HG02938 (cell line): ENCODE measurements at regions not wholly inside any gene's neighbourhood (a gene's known extent, or its start where the extent isn't known, plus 50 kb on each side); places are given as distances from the start of the nearest gene placed in this dataset.

Experiments
- ATAC-seq: cut with Tn5 transposase; IDR thresholded peaks from one replicate; pipeline ENCODE4 v1.9.1; 2021; ENCODE audit warnings: mild to moderate bottlenecking, moderate library complexity; ENCODE audit not compliant: unreplicated experiment

DNA sequence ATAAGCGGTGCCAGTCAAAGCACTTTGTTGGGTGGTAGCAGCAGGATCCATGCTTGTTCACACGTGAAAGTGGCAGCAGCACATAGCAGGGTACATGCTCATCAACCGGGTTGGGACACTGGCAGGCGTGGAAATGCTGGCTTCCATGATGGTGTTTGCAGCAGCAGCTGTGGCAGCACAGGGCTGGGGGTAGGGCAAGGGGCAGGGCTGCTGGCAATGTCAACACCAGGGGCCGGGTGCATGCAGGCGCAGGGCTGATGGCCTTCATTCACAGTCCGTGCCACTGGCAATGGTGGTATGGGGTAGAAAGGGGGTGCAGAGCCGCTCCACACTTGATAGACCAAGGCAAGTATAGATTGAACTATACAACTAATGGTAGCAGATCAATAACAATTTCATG, 374.7 kb upstream of the FAM241A start:
- no peak for ATAC-seq

DNA sequence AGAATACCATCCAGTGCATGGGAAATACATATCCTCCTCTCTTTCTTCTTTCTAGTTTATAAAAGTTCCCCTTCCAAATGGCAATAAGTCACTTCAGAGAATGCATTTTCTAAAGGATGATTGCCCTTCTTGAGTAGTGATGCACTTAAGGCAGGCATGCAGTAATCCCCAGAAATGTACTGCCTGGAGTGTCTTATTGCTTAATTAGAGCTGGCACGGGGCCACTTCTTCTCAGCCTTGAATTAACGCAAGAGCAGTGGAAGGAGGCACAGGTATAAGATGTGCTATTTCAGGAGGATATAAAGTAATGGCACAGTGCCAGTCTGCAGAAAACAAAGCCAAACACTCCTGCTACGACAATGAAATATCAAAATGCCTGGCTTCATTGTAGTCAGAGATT, 371.4 kb upstream of the FAM241A start:
- no peak for ATAC-seq

DNA sequence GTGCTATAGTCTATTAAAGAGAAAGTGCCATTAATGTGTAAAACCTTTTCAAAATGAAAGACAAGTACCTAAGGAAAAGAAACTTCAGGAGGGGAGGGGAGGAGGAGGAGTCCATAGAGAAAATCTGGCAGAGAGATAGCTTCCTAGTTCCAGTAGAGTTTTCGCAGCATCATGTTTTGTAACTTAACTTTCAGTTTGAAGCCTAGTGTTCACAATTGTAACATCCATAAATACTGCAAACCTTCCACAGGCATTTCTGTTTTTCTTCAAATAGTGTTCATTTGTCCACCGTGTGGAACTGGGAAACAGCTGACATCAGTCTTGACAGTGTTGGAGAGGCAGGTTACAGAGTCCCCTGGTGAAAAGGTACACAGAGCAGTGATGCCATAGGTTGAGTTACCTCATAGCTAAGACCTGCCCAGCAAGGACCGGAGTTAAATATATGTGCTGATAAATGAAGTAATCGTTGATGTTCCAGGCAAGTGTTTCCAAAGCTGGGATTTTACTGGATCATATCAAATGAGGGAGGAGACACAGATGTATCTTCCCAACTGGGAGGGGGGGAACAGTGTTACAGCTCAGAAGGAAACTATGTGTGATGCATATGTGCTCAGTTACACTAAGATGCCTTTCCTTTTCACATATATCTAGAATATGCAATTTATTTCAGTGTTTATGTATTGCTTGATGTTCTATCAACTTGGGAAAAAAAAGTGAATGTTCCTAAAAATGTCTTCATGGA, 369.5 kb upstream of the FAM241A start:
- ATAC-seq = no peak

DNA sequence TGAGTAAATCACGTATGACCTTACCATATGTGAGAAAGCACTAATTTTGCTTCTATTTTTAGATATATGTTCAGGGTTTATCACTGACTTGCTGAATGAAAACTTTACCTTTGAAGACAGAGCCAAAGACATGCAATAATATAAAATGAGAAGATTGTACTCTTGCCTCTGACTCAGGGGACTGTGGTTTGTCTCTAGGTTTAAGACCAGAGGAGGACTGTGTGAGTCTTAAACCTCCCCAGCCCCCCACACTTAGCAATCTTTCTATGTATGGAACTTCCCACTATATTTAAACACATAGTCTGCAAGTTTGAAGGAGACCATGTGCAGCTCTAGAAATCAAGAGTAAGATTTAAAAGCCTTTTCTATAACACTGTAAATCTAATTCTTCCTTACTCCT, 368.7 kb upstream of the FAM241A start:
- ATAC-seq = no peak

DNA sequence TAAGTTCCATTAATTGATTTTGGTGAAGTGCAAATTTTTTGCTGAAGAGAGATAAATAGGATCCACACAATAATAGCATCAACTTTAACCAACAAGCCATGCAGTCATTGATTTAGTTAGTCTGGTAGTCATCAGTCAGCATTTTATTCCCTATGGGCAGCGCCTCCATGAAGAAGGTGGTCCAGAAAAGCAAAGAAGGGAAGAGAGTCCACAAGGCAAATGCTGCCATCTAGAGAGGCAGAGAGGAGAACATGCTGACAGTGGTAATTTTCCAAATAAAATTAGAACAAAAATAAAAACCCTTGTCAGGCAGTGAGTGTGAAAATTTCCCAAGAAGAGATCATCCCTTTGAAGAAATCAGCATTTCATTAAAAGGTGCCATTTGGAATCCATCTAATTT, 366.7 kb upstream of the FAM241A start:
- ATAC-seq = no peak

DNA sequence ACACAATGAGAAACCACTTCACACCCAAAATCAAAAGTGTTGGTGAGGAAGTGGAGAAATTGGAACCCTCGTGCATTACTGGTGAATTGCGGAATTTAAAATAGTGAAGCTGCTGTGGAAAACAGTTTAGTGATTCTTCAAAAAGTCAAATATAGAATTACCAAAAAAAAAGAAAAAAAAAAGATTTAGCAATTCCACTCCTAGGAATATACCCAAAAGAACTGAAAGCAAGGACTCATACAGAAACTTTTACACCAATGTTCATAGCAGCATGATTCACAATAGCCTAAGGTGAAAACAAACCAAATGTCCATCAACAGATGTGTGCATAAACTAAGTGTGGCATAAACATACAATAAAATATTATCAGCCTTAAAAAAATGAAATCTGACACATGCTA, 364.3 kb upstream of the FAM241A start:
- ATAC-seq = no peak

DNA sequence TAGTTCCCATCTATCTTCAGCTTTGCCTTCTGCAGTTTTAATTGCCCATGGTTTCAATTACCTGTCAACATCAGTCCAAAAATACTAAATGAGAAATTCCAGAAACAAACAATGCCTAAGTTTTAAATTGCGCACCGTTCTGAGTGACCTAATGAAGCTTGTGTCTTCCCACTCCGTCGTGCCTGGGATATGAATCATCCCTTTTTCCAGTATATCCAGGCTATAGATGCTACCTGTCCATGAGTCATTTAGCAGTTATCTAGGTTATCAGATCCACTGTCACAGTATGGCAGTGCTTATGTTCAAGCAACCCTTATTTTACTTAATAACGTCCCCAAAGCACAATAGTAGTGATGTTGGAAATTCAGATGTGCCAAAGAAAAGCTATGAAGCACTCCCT, 363.6 kb upstream of the FAM241A start:
- no peak for ATAC-seq

DNA sequence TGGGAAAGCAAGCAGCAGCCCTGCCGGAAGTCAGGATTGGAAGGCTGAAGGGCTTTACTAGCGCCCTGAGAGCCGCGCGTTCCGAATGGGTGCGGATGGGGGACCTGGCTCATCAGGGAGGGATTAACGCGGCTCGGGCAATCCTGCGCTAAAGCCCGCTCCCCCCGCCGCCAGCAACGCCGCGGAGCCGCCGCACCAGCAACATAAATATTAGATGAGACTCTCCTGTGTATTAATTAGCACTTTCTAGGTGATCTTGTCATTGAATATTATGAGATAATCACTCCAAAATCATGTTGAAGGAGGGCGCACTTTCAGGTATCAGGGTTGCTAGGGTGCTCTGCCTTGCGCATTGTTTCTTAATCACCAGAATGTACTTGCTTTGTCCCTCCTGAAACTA, 357.2 kb upstream of the FAM241A start:
- no peak for ATAC-seq

DNA sequence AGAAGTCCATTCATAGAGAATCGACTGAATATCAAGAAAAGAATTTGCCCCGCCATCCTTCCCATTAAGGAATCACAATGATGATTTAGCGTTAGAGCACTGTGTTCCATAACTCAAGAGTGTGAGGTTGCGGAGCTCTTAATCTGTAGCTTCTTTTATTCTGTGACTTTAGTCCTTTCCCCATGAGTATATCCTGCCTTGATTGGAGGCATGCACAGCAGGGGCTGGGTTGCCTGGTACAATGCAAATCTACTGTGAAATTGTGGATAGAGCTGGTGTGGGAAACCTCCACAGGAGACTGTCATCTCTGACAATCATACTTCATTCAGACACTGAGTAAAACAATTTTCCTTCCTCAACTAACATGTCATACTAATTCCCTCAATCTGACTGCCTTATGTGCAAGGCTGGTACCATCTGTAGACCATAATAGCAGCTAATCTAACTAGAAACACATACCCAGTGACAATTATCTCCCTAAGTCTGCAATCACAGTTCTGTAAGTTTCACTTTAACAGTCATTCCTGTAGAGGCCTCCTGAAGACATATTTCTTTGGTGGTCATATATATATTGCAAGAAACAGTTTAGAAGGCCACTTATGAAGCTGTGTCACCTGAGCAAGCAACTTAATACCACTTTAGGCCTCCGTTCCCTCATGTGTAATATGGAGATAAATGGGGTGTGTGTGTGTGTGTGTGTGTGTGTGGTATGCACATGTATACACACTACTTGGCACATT, 355.2 kb upstream of the FAM241A start:
- peak; percentile 51 for ATAC-seq

DNA sequence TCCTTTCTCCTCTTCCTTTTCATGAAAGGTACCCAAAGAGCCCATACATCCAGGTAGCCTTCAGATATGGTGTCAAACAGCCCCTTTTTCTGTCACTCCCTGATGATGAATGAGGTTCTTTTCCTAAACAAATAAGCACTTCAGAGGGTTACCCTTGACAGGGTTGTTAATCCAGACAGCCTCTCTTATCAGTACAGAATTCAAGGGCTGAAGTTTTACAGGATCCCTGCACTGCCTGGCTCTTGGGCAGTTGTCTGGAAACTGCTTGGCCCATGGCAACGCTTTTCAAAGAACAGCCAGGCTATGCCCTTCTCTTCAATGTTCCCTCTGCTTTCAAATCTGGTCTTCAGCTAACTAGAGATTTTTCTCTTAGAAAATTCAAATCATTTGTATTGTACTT, 352.6 kb upstream of the FAM241A start:
- no peak for ATAC-seq

DNA sequence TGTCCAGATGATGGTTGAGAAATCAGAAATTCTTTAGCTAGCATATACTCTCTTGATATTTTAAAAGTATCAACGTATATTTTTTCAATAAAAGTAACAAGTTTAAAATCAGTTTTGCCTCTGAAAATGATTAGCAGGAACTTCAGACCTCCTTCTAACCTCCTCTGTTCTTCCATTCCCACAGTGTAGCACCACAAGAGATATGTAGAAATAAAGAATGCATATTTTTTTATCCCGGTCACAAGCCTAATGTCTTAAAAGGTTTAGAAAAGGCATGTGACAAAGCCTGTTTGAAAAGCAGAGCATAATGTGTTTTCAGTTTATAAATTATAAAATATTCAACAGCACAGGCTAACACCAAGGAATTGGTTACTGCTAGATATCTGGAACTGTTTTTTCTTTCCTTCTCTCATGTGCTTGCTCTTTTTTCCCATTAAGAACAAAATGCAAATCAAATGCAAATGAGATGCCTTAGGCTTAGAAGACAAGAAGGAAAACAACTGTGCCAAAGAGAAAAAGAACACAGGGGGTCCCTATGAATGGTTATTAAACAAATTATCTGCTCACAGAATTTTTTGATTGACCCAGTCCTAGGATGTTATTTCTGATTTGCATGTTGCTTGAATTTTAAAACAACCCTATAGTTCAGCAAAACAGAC, 351.7 kb upstream of the FAM241A start:
- no peak for ATAC-seq

DNA sequence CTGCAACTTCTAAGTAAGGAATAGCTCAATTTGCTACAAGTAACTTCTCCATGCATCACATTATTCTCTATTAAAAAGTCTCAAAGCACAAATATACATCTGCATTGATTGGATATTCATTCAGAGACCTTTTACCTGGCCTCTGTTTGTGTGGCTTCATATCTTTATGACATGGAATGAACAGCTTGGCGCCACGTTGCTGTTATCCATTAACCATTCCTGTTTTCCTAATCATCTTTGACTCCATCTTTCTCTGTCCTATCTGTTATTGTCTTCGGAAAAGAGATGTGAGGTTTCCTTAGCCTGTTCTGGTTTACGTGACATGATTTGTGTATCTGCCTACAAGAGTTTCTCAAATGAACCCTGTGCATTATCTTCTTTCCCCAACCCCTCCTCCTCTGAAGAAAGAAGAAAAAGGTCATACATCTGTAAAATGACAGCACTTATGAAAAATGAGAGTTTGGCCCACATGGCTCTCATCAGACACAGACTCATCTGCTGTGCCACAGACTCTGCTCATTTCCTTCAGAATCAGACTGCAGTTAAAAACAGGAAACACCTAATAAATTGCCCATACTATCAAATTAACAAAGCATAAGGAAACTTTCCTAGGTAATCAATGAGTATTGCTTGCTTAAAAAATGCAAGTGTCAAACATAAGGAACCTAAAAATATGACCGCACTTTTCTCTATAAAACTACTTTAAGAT, 347.6 kb upstream of the FAM241A start:
- ATAC-seq = no peak

DNA sequence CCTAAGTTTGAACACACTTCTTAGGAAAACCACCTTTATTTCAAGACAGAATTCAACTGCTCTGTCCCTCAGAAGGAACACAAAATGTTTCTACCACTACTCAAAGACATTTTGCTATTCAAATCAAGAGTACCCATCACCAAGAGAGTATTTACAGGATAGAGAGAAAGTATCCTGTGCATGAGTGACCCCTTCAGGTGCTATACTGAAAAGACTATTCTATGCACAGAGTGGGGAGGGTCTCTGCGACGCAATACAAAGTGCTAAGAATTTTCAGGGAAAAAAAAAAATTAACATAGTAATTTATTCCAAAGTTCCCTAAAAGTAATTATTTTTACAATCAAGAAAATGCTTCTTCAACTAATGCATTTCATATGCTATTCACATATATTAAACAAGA, 346.4 kb upstream of the FAM241A start:
- ATAC-seq = no peak

DNA sequence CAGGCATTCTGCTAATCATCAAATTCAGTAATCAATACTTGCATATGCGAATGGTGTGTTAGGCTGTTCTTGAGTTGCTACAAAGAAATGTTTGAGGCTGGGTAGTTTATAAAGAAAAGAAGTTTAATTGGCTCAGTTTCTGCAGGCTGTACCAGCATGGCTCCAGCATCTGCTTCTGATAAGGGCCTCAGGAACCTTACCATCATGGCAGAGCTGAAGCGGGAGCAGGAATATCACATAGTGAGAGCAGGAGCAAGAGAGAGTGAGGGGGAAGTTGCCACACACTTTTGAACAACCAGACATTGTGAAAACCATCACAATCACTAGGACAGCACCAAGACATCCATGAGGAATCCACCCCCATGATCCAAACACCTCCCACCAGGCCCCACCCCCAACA, 344.7 kb upstream of the FAM241A start:
- ATAC-seq = no peak

DNA sequence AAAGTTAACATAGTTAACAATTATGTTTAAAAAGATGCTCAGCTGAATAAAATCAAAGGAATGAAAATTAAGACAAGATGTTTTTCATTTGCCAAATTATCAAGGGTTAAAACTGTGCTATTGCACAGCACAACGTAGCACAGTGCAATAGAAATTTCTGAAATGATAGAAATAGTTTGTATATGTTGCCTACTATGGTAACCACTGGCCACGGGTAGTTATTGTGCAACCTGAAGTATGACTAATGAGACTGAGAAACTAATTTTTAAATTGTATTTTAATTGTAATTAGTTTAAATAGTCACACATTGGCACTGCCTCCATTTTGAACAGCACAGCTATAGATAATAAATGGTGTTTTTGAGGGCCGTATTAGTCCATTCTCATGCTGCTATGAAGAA, 343.1 kb upstream of the FAM241A start:
- ATAC-seq = no peak

DNA sequence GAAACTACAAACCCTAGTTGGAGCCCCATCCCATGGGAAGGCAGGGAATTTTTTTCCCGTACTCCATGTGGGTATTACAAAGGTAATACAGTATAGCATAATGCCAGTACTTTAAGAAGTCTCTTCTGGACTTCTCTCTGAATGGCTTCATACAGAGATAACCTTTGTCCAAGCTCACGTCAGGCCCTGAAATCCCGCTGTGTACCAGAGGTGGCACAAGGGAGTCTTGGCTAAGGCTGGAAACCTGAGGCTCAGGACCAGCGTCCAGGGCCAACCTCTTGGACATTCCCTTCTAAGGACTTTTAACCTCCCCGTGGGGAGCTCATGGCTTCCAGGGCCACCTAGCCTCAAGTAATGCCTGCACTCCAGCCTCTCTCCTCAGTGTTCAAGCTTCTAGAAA, 338.9 kb upstream of the FAM241A start:
- no peak for ATAC-seq

DNA sequence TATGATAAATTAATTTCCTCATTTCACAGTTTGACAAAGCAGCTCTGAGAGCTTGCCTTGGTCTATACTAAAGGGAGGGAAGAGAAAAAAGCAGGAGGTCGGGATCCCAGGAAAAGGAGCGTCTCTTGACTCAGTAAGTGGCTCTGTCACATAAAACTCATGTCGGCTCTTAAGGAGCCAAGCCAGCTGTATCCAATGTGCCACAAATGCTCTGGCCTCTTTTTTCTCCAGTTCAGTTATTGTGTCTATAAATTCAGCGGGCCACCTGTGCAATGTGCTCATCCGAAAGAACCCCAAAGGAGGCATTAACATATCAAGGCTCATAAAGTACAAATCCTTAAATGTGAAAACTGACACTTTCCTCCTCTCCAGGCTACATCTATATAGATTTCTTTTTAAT, 337.7 kb upstream of the FAM241A start:
- ATAC-seq = no peak

DNA sequence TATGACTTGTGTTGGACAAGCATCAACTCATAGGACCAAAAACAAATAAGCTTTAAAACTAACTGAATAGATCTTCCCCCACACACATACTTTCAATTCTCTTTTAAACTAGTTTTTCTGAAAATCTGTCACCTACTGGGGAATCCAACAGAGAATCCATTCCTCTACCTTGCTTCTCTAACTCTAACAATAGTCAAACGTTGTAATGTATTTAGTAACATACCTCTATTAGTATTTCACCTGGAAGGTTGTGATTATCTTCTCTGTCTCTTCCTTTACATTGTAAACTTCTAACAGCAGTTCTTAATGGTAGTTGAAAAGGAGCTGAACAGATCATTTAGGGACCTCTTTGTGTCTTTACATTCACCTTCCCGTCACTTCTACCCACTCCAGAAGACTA, 337.1 kb upstream of the FAM241A start:
- no peak for ATAC-seq

DNA sequence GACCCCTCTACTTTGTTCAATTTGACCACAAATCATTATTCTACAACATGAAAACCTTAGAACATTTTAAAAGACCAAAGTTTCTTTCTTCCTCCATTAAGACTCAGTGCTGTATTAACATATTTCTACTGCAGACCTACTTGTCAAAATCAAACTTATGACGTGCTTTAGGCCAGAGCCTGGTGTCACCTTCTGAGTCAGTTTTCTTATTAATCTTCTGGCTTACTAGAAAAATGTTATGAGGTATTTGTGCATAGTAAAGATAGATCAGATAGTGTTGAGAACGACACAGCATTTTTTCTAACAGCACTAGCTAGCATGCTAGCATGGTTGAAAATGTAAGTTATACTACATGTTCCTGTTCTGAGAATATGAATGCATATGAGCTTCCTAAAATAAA, 333.6 kb upstream of the FAM241A start:
- ATAC-seq = no peak

DNA sequence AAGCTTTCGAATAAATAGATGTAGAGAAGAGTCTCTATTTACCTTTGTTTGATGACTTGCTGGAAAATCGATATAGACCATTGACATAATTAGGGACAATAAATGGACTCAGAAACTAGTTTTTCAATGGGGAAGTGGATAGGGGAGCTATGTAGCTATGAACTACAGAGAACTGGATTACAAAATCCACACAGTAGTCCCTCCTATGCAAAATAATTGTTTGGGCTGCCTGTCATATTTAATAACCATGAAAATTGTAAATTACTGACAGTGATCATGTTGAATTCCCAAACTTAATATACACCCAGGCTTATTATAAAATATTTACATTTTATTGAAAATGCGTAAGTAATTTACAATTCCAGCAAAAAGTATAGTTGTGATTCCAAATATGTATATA, 333.1 kb upstream of the FAM241A start:
- ATAC-seq = no peak

DNA sequence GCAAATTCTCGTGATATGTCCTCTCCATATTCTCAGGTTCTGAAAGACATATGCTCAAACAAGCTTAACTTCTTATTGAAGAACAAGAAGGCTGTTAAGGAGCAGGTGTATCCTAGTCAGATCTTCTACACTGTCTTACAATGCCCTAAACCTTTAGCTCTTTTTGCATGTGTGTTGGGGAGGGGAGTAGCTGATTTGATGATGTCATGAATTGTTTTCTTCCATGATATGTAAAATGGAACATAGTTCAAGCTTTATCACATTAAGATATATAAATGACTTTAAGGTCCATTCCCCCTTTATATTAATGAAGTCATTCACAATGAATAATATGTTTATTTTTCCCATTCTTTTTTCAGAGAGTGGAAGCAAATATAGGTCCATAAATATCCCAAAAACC, 332.5 kb upstream of the FAM241A start:
- ATAC-seq = no peak
